C1 segment of cervical spinal cord (tissue), 14 donors: ENCODE measurements at regions not wholly inside any gene's neighbourhood (a gene's known extent, or its start where the extent isn't known, plus 50 kb on each side); places are given as distances from the start of the nearest gene placed in this dataset.
"Not testable (repeated sequence)": the region's sequence is repeated elsewhere in the genome, so short reads cannot be mapped to it uniquely, and the experiment has no call there.

Experiments
- DNase-seq, 14 donors: peaks; one replicate each; lab custom pipeline; 2025; lab: John Stamatoyannopoulos, UW

- DNase-seq: no peak
Measured at GRCh38 chr3:150328654-150329040, 79.5 kb upstream of the TSC22D2 start.

- no peak for DNase-seq
Measured at GRCh38 chr3:150327678-150328653, 80.1 kb upstream of the TSC22D2 start.

- no peak for DNase-seq
Measured at GRCh38 chr3:150324788-150325187, 83.3 kb upstream of the TSC22D2 start.

GRCh38 chr3:150324245-150324644 lies 83.9 kb upstream of the TSC22D2 start:
- DNase-seq: no peak

- no peak for DNase-seq
Measured at GRCh38 chr3:150323770-150324169, 84.3 kb upstream of the TSC22D2 start.

DNA sequence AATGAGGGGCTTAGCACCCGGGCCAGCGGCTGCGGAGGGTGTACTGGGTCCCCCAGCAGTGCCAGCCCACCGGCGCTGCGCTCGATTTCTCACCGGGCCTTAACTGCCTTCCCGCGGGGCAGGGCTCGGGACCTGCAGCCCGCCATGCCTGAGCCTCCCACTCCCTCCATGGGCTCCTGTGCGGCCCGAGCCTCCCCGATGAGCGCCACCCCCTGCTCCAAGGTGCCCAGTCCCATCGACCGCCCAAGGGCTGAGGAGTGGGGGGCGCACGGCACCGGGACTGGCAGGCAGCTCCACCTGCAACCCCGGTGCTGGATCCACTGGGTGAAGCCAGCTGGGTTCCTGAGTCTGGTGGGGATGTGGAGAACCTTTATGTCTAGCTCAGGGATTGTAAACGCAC lies 85.0 kb upstream of the TSC22D2 start:
- not testable (repeated sequence) for DNase-seq

DNA sequence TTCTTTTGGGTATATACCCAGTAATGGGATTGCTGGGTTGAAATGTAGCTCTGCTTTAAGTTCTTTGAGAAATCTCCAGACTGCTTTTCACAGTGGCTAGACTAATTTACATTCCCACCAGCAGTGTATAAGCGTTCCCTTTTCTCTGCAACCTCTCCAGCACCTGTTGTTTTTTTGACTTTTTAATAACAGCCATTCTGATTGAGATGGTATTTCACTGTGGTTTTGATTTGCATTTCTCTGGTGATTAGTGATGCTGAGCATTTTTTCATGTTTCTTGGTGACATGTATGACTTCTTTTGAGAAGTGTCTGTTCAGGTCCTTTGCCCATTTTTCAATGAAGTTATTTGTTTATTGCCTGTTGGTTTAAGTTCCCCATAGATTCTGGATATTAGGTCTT lies 87.1 kb upstream of the TSC22D2 start:
- not testable (repeated sequence) for DNase-seq

DNA sequence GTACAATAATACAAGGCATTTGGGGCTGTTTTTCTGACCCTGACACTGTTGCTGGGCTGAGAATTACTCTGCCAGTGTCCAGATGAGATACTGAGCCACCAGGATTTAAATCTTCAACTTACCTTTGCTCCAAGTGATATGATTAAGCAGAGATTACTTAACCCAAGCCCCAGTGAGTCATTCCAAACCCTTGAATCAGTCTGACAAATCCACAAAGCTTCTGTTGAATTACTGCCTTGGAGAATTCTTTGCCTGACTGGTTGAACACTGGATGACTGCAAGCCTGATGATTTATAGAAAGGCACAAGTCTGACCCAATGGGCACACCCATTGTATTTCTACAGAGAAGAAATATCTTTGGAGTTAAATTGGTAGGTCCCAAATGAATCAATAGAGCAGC lies 88.2 kb upstream of the TSC22D2 start:
- no peak for DNase-seq

DNA sequence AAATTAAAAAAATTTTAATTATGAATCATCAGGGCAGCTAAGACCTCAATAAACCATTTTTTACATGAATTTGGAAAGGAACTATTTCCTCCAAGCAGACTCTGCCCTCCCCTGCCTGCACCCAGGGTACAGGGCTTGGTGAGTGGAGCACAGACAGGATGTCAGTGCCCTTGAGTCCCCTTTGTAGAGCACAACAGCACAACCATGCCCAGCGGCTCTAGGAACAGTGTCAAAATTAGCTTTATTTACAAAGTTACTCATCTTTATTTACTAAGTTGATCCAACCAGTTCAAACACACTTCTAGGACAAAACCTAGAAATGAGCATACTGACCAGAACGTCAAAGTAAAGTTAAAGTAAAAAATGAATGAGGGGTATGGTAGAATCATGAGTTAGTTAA lies 90.6 kb upstream of the TSC22D2 start:
- DNase-seq: no peak

DNA sequence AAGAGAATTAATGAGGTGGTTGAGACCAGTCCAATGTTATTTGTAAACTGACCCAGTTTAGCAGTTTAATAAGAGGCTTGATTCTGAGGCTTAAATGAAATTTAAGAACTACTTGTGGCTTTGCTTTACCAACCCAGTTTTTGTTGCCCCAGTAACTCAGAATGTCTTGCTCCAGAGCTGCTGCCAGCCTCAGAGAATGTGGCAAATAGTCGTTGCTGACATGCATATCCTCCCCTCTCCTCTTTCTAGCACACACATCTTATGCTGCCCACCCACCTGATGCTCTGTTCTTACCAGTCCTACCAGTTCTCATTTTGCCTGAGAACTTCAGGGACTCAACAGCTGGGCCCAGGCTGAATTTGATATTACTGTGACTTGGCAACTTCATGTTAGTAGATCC lies 92.4 kb upstream of the TSC22D2 start:
- no peak for DNase-seq

DNA sequence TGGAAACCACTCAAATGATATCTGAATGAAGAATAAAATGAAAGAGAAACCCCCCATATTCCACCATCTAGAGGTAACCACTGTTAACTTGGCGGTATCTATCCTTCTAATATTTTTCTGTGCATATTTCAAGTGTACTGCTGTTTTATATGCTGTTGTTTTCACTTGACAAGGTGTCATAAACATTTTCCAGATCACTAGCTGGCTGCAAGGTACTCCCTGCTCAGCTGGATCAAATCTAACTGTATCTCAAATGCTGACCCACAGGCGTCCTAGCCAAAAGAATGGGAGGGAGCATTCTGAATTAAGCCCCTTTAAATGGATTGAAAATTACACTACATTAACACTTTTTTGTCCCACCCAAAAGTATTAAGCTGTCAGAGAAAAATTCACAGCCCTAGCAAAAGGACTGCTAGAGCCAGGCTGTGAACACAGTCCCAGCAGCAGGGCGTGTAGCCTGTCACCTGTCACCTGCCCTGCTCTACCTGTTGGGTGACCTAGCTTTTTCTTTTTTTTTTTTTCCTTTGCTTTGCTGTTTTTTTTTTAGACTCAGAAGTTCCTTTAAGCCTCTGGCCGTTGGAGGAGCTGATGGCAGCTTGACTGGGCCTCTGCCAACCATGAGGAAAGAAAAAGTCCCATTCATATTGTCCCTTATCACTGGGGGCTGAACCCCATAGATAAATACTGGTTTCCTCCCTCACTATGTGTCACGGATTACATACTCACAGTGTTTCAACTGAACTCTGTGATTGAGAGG lies 93.7 kb upstream of the TSC22D2 start:
- DNase-seq: no peak

DNA sequence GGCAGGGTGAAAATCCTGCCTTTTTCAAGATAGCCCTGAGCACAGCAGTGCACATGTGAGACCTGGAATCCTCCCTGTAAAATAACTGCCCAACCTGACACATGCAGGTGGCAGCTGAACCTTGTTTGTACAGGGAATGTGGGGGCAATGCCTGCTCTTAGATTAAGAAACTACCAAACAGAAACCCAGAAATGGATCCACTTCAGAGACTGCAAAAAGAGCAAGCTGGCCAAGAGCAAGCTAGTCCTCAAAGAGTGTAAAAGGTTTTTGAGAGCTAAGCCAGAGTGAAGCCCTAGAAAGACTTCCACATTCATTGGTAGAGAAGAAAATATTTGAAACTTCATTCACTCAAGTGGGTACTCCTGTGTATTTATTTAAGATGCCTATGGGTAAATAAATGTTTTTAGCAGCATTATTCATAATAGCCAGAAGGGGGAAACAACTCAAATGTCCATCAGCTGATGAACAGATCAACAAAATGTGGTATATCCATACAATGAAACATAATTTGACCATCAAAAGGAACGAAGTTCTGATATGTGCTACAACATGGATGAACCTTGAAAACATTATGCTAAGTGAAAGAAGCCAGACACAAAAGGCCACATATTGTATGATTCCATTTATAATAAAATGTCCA lies 96.0 kb upstream of the TSC22D2 start:
- DNase-seq: no peak

- no peak for DNase-seq
Measured at GRCh38 chr3:150311156-150311555, 96.9 kb upstream of the TSC22D2 start.

GRCh38 chr3:150309557-150309956 lies 98.5 kb upstream of the TSC22D2 start:
- DNase-seq: no peak

- DNase-seq: no peak
Measured at GRCh38 chr3:150309257-150309542, 98.9 kb upstream of the TSC22D2 start.

- DNase-seq: no peak
Measured at GRCh38 chr3:150308481-150309256, 99.4 kb upstream of the TSC22D2 start.

GRCh38 chr3:150308037-150308319 lies 100.1 kb upstream of the TSC22D2 start:
- DNase-seq: no peak

DNA sequence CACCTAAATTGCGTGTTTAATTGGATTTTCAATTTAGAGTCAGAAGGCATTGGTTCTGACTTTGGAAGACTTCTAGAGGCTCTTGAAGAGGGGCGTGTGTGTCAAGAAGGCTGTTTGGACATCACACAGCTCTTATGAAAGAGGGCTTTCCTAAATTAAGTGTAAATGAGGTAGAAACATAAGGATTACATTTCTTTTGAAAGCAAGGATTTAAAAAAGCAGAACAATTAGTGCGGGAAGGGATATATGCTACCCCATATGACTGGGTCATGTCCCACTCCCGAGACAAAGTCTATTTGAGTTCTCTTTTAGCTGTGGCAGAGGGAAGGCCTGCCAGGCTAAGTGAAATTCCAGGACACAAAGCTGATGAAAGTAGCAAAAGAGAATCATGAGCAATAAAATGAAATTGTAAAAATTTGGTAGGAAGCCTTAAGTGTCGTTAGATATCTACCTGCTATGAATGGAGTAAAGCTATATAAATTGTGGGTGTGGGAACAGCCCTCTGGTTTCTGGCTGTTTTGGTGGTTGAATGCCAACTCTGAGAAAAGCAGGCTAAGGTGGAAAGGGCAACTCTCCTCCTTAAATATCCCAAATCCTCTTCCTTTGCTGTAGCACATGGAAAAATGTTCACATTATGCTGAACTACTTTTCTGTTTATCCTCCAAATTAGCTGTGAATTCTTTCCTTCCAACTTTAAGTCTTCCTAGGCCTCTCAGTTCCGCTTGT lies 100.6 kb upstream of the TSC22D2 start:
- no peak for DNase-seq

- no peak for DNase-seq
Measured at GRCh38 chr3:150306906-150307305, 101.2 kb upstream of the TSC22D2 start.

DNA sequence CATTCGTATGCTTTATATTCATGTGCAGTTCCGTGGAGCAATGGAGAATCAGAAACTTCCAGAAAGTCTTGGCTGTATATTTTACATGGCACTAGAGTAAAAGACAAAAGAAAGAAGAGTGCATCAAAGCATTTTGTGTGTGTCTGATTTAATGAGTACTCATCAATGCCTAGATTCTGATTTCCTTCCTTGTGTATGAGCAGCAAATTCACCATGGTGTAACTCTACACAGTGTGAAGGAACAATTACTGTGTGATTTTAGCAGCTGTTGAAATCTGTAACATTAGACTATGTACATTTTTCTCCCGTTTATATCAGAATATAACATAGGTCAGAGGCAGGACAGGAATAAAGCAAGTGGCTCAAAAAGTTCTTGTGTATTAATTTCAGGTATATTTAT lies 102.0 kb upstream of the TSC22D2 start:
- DNase-seq: no peak

GRCh38 chr3:150303768-150304167 lies 104.3 kb upstream of the TSC22D2 start:
- no peak for DNase-seq
